ENCODE measurements at regions not wholly inside any gene's neighbourhood (a gene's known extent, or its start where the extent isn't known, plus 50 kb on each side); places are given as distances from the start of the nearest gene placed in this dataset.

GRCh38 chr13:73293913-73294523 lies 235.2 kb downstream of the KLF5 start:
- H3K36me3 ChIP-seq (ENCODE audit: control insufficient read depth in 2 of 2, insufficient read depth in 1 of 2, low read length in 2 of 2) = no peaks in the 10 kb centered on the region
- H3K9me3 ChIP-seq (ENCODE audit: control insufficient read depth, insufficient read depth, low read depth, low read length) = no peaks in the 10 kb centered on the region
- CTCF ChIA-PET = interaction anchor here (1.1 kb wide), 1 partner anchor 24 kb away, joined by 3 read pairs; no protein-coding TSS in a partner anchor
- H3K27ac ChIP-seq (ENCODE audit: extremely low read depth, low read depth, low read length) = no peak overlapping the region
- H3K4me1 ChIP-seq (ENCODE audit: control insufficient read depth, insufficient read depth, low read length) = no peaks in the 10 kb centered on the region
- POLR2A ChIA-PET = no interaction called here
- H3K4me3 ChIP-seq (ENCODE audit: low read depth, low read length) = no peak overlapping the region
- TF ChIP-seq ZNF510 (tag by site-specific recombination; IDR thresholded peaks at IDR 0.05; ENCODE audit: insufficient replicate concordance) = no peak
- no peak for TF ChIP-seq ZNF146 (tag by site-specific recombination; IDR thresholded peaks at IDR 0.05)
- TF ChIP-seq MEIS1 (CRISPR knock-in tag; IDR thresholded peaks at IDR 0.05; ENCODE audit: borderline replicate concordance) = no peak
- no peak for TF ChIP-seq ZNF654 (tag by site-specific recombination; IDR thresholded peaks at IDR 0.05; ENCODE audit: low read depth)
- TF ChIP-seq PBX3 (CRISPR knock-in tag; IDR thresholded peaks at IDR 0.05) = no peak
- TF ChIP-seq ZNF18 (tag by site-specific recombination; IDR thresholded peaks at IDR 0.05) = no peak
- no peak for TF ChIP-seq ZNF398 (tag by site-specific recombination; IDR thresholded peaks at IDR 0.05)
- no peak for TF ChIP-seq AEBP2 (tag by site-specific recombination; IDR thresholded peaks at IDR 0.05; ENCODE audit: borderline replicate concordance)
- TF ChIP-seq SCRT2 (tag by site-specific recombination; IDR thresholded peaks at IDR 0.05) = no peak
- no peak for TF ChIP-seq ZSCAN30 (tag by site-specific recombination; IDR thresholded peaks at IDR 0.05)
- no peak for TF ChIP-seq ZBTB20 (tag by site-specific recombination; IDR thresholded peaks at IDR 0.05)
- no peak for TF ChIP-seq ZBTB49 (tag by site-specific recombination; IDR thresholded peaks at IDR 0.05; ENCODE audit: low read depth)
- no peak for TF ChIP-seq ZNF223 (tag by site-specific recombination; IDR thresholded peaks at IDR 0.05)
- TF ChIP-seq ZNF560 (tag by site-specific recombination; IDR thresholded peaks at IDR 0.05; ENCODE audit: borderline replicate concordance) = no peak
- TF ChIP-seq ZBTB6 (tag by site-specific recombination; IDR thresholded peaks at IDR 0.05) = no peak
- no peak for TF ChIP-seq PRDM2 (tag by site-specific recombination; IDR thresholded peaks at IDR 0.05; ENCODE audit: borderline replicate concordance)

Data from HEK293 (cell line).